HG03354 (cell line): ENCODE measurements at regions not wholly inside any gene's neighbourhood (a gene's known extent, or its start where the extent isn't known, plus 50 kb on each side); places are given as distances from the start of the nearest gene placed in this dataset.

Source experiments
- ATAC-seq: cut with Tn5 transposase; IDR thresholded peaks from one replicate; pipeline ENCODE4 v1.9.1; 2021; ENCODE audit warnings: mild to moderate bottlenecking; ENCODE audit not compliant: unreplicated experiment, poor library complexity, severe bottlenecking

DNA sequence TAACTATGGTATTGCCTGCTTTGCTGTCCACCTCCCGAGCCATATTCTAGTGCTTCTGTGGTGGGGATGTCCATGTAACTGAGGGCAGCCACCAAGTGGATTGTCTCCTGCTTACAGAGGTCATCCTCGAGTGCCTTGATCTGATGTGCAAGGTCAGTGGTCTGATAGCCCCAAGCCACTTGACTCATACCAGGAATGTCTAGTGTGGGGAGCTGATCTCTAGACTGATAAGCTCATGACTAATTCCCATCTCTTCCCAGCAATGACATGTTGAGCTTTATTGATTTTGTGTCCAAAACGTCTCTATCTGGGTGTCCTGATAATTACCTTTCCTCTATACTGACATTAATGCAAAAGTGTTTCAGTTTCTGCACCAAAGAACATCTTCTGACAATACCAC is 168.4 kb upstream of the WDR1 start:
- ATAC-seq = no peak

DNA sequence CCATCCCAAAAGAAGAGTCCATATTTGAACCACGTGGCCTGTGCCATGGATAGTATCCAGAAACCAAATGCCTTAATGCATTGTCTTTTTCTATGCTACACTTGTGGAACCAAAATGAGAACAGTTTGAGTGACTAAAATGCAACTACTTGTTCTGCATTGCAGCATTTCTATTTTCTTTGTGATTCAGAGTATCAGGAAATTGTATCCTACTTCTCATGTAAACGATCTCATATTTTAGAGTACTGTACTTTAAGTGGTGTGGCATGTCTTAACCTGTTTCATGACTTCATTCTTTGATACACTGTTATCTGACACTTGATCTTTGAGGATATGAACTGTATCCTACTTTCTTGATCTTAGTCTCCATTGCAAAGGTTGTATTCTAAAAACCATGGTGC is 167.2 kb upstream of the WDR1 start:
- no peak for ATAC-seq

DNA sequence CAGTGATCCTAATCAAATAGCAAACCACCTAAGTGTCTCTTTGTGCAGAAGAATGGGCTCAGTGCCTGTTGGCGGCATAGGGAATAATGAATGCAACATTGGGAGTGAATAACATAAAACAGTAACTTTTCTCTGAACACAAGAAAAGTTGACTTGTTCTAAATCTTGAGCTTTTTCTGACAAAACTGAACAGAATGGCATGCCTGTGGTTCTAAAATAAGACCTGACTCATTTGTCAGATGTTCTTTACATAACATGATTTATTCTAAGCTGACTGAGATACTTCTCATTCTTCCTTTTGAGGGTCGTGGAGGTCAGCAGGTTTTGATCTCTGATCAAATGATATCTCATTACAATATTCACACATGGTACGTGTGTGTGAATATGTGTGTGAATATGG is 165.4 kb upstream of the WDR1 start:
- ATAC-seq = no peak

GRCh38 chr4:10279261-10279660 is 162.7 kb upstream of the WDR1 start:
- no peak for ATAC-seq

DNA sequence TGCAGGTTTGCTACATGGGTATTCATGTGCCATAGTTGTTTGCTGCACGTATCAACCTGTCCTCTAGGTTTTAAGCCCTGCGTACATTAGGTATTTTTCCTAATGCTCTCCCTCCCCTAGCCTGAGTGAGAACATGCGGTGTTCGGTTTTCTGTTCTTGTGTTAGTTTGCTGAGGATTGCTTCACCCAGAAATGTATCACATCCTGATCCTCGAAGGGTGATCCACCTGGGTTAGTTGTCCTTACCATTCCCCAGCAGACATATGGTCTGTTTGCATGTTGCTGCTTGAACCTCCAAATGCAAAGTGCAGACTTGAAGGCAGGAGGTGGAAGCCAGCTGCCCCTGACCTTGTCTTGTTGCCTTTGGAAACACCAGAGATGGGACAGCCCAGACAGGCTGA is 161.5 kb upstream of the WDR1 start:
- ATAC-seq = no peak

DNA sequence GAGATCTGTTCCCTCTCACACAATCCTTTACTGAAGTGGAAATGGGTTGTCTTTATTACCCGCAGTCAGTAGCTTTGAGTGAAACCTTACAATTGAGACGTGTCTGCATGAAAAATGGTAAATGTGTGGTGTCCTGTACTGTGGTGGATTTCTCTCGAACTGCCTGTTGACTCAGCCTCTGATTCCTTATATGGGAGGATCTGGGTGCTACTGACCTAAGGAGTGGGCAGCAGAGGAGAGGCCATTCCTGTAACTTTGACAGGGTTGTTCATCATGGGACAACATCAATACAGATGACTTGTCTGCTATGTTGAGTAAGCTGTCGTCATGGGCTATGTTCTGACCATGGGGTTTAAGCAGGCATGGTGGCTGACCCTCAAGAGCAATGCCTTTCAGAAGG is 159.6 kb upstream of the WDR1 start:
- no peak for ATAC-seq

DNA sequence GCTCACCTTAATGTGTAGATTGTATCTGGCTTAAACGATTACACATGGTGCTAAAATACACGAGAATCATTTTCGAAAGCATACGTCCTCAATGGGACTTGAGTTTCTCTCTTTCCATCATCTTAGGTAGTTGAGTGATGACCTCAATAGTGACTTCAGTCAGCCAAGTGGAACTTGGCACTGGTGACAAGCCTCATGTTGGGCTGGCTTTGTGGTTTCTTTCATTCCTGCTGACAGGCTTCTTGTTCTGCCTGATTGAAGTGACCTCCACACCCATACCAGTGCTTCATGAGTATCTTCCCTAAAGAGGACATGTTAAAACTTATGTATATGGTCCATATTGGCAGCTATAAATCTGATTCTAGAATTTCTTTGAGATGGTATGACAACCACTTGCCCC is 159.1 kb upstream of the WDR1 start:
- ATAC-seq = no peak

DNA sequence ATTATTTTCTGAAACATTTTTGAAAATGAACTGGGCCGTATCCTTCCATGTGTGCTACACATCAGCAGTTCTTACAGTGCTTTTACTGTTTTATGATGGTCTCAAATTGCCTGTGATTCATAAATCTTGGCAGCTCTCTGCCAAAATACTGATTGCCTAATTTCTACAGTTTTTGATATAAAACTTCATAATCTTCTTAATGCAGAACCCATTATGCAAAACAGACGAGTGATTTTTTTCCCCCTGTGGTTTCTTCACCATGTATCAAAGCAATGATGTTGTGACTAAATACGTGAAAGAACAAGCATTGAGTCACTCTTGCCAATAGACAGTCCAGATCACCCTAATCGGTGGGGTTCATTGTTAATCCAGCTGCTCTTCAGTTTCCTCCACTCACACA is 156.4 kb upstream of the WDR1 start:
- no peak for ATAC-seq

GRCh38 chr4:10272511-10272910 is 155.9 kb upstream of the WDR1 start:
- ATAC-seq = no peak

DNA sequence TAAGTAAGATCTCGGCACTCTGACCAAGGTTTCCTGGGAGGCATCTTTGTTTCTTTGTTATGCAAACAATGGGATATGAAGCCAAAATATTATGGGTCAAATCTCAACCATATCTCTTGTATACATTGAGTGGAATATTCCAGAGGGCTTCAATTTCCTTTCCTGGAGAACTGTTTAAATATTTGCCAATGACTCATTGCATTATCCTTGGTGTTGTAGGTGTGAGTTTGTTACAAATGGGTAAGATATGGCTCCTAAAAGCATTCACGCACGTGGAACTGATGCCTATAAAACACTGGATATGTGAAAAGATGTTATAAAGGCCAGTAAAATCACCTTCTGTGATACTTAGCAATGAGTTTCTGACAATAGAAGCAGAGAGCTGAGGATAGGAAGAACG is 150.5 kb upstream of the WDR1 start:
- no peak for ATAC-seq

DNA sequence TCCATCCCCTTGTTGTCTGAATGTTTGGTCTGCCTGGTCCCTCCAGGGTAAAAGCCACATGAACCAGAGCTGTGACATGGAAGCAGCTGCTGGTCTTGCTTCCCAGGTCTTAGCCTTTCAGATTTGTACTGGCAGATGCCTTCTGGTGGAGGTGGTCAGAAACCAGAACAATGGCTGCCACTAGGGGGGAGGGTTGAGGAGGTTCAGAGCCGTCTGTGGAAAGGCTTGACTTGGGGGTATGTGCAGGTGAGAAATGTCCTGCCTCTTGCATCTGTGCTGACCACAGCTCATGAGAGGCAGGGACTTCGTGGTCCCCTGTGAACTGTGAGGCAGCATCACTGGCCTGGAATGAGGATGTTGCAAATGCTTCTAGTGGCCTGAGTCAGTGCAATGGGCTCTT is 144.2 kb upstream of the WDR1 start:
- no peak for ATAC-seq

DNA sequence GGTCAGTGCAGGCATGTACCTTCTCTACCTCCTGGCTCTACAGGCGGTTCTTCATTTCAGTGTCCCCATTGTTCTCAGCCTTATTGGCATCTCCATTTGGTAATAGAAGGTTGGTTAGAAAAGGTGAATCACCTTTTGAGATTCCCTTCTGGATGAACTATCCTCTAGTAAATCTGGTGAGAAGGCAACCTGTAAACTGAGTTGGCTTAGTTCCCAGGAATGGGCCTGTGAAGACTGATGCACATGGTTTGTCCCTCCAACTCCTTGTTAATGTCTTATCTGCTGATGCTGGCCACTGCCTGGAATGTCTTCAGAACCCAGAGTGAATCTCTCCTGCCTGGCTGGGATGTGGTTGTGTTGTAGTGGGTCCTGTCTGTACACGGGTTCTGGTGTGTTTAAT is 143.4 kb upstream of the WDR1 start:
- ATAC-seq = no peak

DNA sequence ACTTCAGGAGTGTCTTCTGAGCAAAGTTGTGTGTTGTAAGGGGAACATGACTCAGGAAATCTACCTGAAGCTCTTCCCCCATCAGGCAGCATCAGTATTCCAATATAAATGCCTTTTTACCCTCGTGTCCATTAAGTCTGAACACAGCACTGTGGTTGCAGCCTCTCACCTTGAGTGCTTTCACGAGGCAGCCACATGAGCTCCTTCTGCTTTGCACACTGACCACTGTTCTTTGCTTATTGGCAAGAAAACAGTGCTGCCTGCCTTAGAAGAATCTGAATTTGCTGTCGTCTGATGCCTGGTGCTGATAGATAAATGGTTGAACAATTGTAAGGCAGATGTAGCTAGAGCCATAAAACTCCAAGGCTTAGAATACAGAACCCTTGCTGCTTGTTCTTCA is 139.6 kb upstream of the WDR1 start:
- ATAC-seq = no peak

DNA sequence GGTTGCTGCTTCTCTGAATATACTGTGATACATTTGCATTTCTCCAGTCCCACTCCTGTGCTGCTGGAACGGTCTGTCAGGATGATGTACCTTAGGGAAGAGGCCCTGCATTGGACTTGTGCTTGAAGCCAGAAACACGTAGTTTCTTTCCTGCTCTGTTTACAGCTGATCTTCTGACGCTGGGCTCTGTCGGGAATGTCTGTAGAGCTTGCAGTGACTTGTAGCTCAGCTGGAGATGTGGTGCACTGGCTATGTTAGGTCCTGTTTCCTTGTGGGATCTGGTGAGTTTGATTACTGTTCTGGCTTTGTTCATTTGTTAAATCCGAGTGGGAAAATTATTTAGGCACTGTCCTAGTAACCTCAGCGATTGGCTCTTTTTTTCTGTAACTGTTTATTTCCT is 137.2 kb upstream of the WDR1 start:
- ATAC-seq = no peak

- no peak for ATAC-seq
Measured at GRCh38 chr4:10245751-10246150, 129.2 kb upstream of the WDR1 start.

- ATAC-seq = no peak
Measured at GRCh38 chr4:10243856-10244255, 127.3 kb upstream of the WDR1 start.

- no peak for ATAC-seq
Measured at GRCh38 chr4:10240691-10241090, 124.1 kb upstream of the WDR1 start.

GRCh38 chr4:10239982-10240654 is 123.5 kb upstream of the WDR1 start:
- ATAC-seq = no peak

DNA sequence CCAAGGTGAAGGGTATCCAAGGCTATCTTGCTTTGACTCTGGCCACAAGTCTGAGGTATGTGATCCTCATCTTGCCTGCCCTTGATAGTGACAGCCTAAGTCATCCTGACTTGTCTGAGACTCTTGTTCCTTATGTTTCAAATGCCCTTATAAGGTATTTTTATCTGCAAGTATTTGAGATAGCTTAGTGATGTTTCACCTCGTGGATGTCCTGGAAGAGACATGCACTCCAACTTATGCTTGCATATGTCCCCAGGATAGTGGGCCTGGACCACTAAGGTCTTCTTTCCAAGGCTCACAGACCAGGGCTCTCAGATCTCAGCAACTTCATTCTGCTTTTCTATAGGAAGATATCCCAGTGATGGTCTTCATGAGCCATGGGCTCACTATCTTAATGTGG is 120.5 kb upstream of the WDR1 start:
- no peak for ATAC-seq

DNA sequence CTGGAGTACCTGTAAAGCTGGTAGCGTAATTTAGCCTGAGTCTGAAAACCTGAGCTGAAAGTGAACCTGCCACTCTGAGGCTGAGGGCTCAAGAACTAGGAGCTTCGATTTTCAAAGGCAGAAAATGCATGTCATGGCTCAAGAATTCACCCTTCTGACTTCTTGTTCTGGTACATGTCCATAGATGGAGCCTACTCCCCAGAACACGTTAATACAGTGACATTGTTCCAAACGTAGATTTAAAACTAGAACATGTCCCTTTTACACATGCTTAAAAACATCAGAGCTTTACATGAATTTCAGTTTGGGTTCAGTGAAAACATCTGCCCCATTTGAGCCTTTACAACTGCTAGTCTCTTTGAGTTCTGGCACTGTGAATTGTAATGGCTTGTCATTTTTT is 115.5 kb upstream of the WDR1 start:
- ATAC-seq = no peak

- no peak for ATAC-seq
Measured at GRCh38 chr4:10226756-10227155, 110.2 kb upstream of the WDR1 start.

DNA sequence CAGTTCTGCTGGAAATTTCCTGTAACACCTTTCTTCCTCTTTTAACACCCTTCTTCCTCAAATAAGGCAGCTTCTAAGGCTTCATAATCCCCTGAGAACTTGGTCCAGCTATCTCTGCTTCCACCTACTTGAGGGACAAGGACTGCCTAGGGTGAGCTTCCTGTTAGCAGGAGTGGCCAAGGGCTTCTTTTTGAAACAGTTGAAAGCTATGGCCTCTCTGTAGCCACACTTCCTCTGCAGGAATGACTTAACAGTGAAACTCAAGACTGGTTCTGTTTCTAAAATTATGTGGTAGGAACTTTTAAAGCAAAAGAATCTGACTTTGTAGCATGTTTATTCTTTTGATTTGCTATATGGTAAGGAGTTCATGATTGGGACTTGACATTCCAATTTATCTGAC is 108.5 kb upstream of the WDR1 start:
- ATAC-seq = no peak
